Sigmoid colon (tissue), 6 donors: ENCODE measurements at regions not wholly inside any gene's neighbourhood (a gene's known extent, or its start where the extent isn't known, plus 50 kb on each side); places are given as distances from the start of the nearest gene placed in this dataset.
"Not testable (repeated sequence)": the region's sequence is repeated elsewhere in the genome, so short reads cannot be mapped to it uniquely, and the experiment has no call there.

Source experiments
- DNase-seq: peaks from one replicate; pipeline ENCODE4 v3.0.0-alpha.2; 2019
- H3K27ac ChIP-seq, 4 donors: fragments of 200-600 bp; sonication (generic); one replicate each; pipeline ENCODE4 v1.5.1; 2016 to 2019; ENCODE audit warnings: mild to moderate bottlenecking in 1 of 4
- H3K27me3 ChIP-seq, 3 donors: fragments of 200-600 bp; sonication (generic); one replicate each; pipeline ENCODE4 v1.5.1; 2019; ENCODE audit warnings: mild to moderate bottlenecking in 1 of 3
- H3K36me3 ChIP-seq, 4 donors: fragments of 200-600 bp; sonication (generic); one replicate each; pipeline ENCODE4 v1.5.1; 2016 to 2019
- H3K4me1 ChIP-seq, 4 donors: fragments of 200-600 bp; sonication (generic); one replicate each; pipeline ENCODE4 v1.5.1; 2017 to 2019
- H3K4me3 ChIP-seq, 4 donors: fragments of 200-600 bp; sonication (generic); one replicate each; pipeline ENCODE4 v1.5.1; 2017 to 2019; ENCODE audit warnings: mild to moderate bottlenecking in 2 of 4, moderate library complexity in 1 of 4
- H3K9me3 ChIP-seq, 4 donors: fragments of 200-600 bp in 3 of 4; sonication (generic) in 3 of 4; one replicate each; pipeline versions ENCODE4 v1.5.1 to v1.6.1; 2013 to 2019
- EP300 ChIP-seq, 4 donors: sonication (generic); formaldehyde crosslinking; IDR thresholded peaks; one replicate each; pipeline ENCODE4 v1.6.1; 2017; ENCODE audit warnings: antibody characterized with exemption in 4 of 4
- POLR2A ChIP-seq, 2 donors: fragments of 450-650 bp; IDR thresholded peaks; one replicate each; pipeline ENCODE4 v1.6.1; 2016; ENCODE audit warnings: antibody characterized with exemption in 2 of 2, mild to moderate bottlenecking in 2 of 2, moderate library complexity in 2 of 2
- POLR2AphosphoS5 ChIP-seq, 4 donors: sonication (generic); formaldehyde crosslinking; IDR thresholded peaks; one replicate each; pipeline ENCODE4 v1.6.1; 2017; ENCODE audit warnings: antibody characterized with exemption in 4 of 4
- WGBS, 2 donors: extraction: QIAGEN DNeasy Blood & Tissue Kit; methylation state at CpG; one replicate each; pipeline ENCODE4 v1.1.7; 2013; 5-methylcytosine and 5-hydroxymethylcytosine counted together
- intact Hi-C: fragments of 100-400 bp; cut with DNase I; formaldehyde crosslinking; loops from one replicate; pipeline ENCODE4 v1.15.1; 2023
- TF ChIP-seq, protein P1 (sequence below), 4 experiments: fragments of 450-650 bp in 3 of 4; fragments of 200-600 bp in 1 of 4; IDR thresholded peaks; one replicate each; pipeline ENCODE4 v1.5.1; 2016 to 2019; ENCODE audit warnings: antibody characterized with exemption in 4 of 4, mild to moderate bottlenecking in 3 of 4, moderate library complexity in 2 of 4
- donor health status: healthy with polysubstance abuse.
- donor health status: healthy.

DNA sequence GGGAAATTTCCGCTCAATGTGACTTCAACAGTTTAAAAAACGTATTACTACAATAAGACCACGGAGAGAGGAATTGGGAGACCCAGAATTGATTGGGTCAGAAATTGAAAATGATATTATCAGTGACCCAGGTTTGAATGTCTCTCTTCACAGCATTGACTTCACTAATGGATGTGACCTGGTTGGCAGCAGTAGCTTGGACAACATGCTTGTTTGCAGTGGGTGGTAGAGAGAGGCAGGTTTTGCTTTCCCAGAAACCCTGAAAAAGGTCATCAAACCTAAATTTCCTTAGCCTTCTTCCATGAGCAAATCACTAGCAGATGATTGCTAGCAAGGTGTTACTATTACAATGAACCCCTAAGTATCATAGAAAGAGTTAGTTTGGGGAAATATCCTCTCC, 89.7 kb upstream of the ANTXRL start:
- Histone ChIP-seq H3K27me3 (no peaks in the 10 kb centered on the region), H3K4me3 (no peak overlapping the region), H3K27ac (no peak overlapping the region), H3K36me3 (no peaks in the 10 kb centered on the region), H3K4me1 (no peaks in the 10 kb centered on the region), H3K9me3 (no peaks in the 10 kb centered on the region)
- no peak for DNase-seq
- intact Hi-C loops, result no loop called here
- WGBS, 2 donors, result 88 to 89% methylated on average over 3 of the region's 3 CpGs
- TF ChIP-seq EP300 (IDR thresholded peaks at IDR 0.05) (no peak), POLR2AphosphoS5 (IDR thresholded peaks at IDR 0.05) (no peak), POLR2A (IDR thresholded peaks at IDR 0.05) (no peak)
- TF ChIP-seq, protein P1, sequence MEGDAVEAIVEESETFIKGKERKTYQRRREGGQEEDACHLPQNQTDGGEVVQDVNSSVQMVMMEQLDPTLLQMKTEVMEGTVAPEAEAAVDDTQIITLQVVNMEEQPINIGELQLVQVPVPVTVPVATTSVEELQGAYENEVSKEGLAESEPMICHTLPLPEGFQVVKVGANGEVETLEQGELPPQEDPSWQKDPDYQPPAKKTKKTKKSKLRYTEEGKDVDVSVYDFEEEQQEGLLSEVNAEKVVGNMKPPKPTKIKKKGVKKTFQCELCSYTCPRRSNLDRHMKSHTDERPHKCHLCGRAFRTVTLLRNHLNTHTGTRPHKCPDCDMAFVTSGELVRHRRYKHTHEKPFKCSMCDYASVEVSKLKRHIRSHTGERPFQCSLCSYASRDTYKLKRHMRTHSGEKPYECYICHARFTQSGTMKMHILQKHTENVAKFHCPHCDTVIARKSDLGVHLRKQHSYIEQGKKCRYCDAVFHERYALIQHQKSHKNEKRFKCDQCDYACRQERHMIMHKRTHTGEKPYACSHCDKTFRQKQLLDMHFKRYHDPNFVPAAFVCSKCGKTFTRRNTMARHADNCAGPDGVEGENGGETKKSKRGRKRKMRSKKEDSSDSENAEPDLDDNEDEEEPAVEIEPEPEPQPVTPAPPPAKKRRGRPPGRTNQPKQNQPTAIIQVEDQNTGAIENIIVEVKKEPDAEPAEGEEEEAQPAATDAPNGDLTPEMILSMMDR (IDR thresholded peaks at IDR 0.05), result no peak

DNA sequence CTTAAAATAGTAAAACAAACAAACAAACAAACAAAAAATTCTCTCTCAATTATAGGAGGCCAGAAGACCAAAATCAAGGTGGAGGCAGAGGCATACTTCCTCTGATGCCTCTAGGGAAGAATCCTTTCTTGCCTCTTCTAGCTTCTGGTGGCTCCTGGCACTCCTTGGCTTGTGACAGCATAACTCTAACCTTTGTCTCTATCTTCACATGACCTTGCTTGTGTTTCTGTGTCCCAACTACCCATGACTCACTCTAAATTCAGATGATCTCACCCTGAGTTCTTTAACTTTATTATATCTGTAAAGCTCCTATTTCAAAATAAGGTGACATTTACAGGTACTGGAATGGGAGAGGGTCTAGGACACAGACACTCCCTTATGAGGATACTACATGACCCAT, 88.3 kb upstream of the ANTXRL start:
- no peak overlapping the region for H3K4me3 ChIP-seq
- H3K36me3 ChIP-seq, result no peaks in the 10 kb centered on the region
- TF ChIP-seq, protein P1 (IDR thresholded peaks at IDR 0.05), result no peak
- TF ChIP-seq POLR2AphosphoS5 (IDR thresholded peaks at IDR 0.05) (no peak), POLR2A (IDR thresholded peaks at IDR 0.05) (no peak), EP300 (IDR thresholded peaks at IDR 0.05) (no peak)
- intact Hi-C loops, result no loop called here
- H3K9me3 ChIP-seq, result no peaks in the 10 kb centered on the region
- DNase-seq, result no peak
- no peak overlapping the region for H3K27ac ChIP-seq
- no peaks in the 10 kb centered on the region for H3K4me1 ChIP-seq
- no peaks in the 10 kb centered on the region for H3K27me3 ChIP-seq

DNA sequence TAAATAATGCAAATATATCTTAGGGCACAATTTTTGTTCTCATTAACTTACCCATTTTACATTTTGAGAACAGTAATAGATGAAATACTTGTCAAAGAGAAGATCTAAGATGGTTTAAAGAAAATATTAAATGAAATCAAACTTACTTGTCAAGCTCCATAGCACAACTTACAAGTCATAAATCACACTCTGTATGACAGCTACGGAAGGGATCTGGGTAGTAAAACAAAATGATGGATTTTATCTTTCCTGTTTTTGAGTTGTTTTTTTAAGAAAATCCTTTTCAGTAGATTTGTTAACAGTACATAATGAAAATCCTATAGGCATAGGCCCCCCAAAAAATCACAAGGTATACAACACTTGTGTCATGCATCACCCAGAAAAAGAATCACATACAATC, 84.4 kb upstream of the ANTXRL start:
- H3K9me3 ChIP-seq, DNase-seq, H3K4me3 ChIP-seq, intact Hi-C loops, H3K4me1 ChIP-seq, H3K27ac ChIP-seq, H3K27me3 ChIP-seq, H3K36me3 ChIP-seq: not testable (repeated sequence)
- 39 to 55% methylated on average over 1 of the region's 1 CpG for WGBS, 2 donors

DNA sequence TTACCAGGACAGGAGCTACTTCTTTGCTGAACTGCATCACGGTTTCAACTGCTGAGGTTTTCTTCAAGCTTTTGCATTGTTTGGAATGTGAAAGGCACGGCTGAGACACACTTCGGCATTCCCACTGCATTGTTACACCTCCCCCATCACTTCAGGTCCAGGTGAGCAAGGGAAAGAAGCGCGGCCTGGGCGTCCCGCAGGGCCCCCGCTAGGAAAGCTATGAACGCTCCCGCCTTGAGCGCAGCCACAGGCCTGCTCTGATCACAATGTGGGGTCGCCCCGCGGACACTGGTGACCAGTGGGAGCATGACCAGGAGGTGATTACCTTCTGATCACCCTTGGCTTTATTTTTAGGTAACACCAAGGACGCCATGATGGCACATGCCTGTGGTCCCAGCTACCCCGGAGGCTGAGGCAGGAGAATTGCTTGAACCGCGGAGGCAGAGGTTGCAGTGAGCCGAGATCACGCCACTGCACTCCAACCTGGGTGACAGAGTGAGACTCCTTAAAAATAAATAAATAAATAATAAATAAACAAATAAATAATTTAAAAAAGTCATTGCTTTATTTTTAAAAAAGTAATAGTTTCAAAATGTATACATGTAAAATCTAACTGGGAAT, 82.2 kb upstream of the ANTXRL start:
- H3K36me3 ChIP-seq, H3K4me3 ChIP-seq, H3K27ac ChIP-seq, H3K27me3 ChIP-seq, DNase-seq, H3K4me1 ChIP-seq, intact Hi-C loops, H3K9me3 ChIP-seq: not testable (repeated sequence)
- WGBS, 2 donors, result 95% methylated on average over 20 of the region's 20 CpGs

DNA sequence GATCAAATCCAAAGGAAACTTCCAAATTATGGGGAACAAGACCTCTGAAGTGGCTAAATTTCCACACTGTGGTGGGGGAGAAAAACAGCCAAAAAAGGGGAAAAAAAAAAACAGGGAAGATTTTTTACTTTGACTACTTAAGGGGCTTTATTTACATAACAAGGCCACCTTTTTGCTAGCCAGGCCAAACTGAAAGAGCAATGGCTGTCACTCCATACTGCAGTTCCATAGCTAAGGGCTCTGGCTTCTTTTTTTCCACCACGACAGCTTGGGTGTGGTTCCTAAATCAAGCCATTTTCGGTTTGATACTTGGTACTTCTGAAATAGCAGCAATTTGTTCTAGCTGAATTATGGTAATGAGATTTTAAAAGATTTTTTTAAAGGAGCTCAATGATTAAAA, 76.4 kb upstream of the ANTXRL start:
- intact Hi-C loops, H3K27ac ChIP-seq, H3K27me3 ChIP-seq, H3K9me3 ChIP-seq, H3K4me3 ChIP-seq, H3K36me3 ChIP-seq, H3K4me1 ChIP-seq, DNase-seq: not testable (repeated sequence)
- WGBS, 2 donors, result no CpG with 5 or more reads among the region's 2 CpGs

DNA sequence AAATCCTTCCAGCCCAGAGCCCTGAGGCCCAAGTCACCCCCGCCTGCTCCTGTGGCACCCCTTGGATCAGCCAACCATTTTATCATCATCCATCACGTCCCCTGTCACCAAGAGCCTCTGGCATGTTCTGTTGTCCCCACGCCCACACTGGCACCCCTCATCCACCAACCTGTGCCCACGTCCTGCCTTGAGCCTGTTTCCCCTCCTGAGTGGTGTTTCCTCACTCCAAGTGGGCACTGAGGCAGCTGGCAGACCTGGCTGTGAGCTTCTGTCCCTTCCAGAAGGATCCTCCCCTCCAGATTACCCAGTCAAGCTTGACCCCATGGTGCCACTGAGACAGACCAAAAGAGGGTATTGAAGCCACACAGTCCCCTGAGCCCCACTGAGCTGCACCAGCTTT, 71.4 kb upstream of the ANTXRL start:
- no peak for DNase-seq
- Histone ChIP-seq H3K4me1 (no peaks in the 10 kb centered on the region), H3K4me3 (no peak overlapping the region), H3K9me3 (no peaks in the 10 kb centered on the region), H3K27me3 (no peaks in the 10 kb centered on the region), H3K36me3 (no peaks in the 10 kb centered on the region), H3K27ac (no peak overlapping the region)
- intact Hi-C loops, result no loop called here
- TF ChIP-seq POLR2AphosphoS5 (IDR thresholded peaks at IDR 0.05), result no peak
- TF ChIP-seq EP300 (IDR thresholded peaks at IDR 0.05), result no peak
- no peak for TF ChIP-seq POLR2A (IDR thresholded peaks at IDR 0.05)
- TF ChIP-seq, protein P1 (IDR thresholded peaks at IDR 0.05), result no peak
- WGBS, 2 donors, result 70 to 84% methylated on average over 4 of the region's 4 CpGs
